Brain microvascular endothelial cell (primary cell): ENCODE measurements at regions not wholly inside any gene's neighbourhood (a gene's known extent, or its start where the extent isn't known, plus 50 kb on each side); places are given as distances from the start of the nearest gene placed in this dataset.

ENCODE experiments used
- DNase-seq: peaks from one replicate; pipeline ENCODE4 v3.0.0-alpha.2; 2020
- H3K27ac ChIP-seq: fragments of 250-450 bp; sonication (Bioruptor Pico); 2 replicates; pipeline ENCODE4 v1.5.1; 2020; ENCODE audit warnings: mild to moderate bottlenecking, moderate library complexity
- H3K27me3 ChIP-seq: fragments of 250-450 bp; sonication (Bioruptor Pico); replicated peaks from 2 replicates; pipeline ENCODE4 v1.5.1; 2020; ENCODE audit warnings: mild to moderate bottlenecking
- H3K36me3 ChIP-seq: fragments of 250-450 bp; sonication (Bioruptor Pico); replicated peaks from 2 replicates; pipeline ENCODE4 v1.5.1; 2020; ENCODE audit warnings: mild to moderate bottlenecking
- H3K4me3 ChIP-seq: 2 replicates; pipeline ENCODE4 v1.5.1; 2011; ENCODE audit warnings: low read depth, mild to moderate bottlenecking, control low read depth, low read length, moderate library complexity
- in situ Hi-C: cut with HindIII; loops from 2 replicates; pipeline ENCODE4 v1.10.0; 2017; ENCODE audit warnings: low sequenced_read_pairs, low pct_ligation_motif_present
- TF ChIP-seq, protein P1 (sequence below): IDR thresholded peaks from 2 replicates; pipeline ENCODE4 v1.5.1; 2011; ENCODE audit warnings: low read depth, mild to moderate bottlenecking, moderate library complexity, low read length, control low read depth, inconsistent platforms; ENCODE audit errors: missing control alignments

DNA sequence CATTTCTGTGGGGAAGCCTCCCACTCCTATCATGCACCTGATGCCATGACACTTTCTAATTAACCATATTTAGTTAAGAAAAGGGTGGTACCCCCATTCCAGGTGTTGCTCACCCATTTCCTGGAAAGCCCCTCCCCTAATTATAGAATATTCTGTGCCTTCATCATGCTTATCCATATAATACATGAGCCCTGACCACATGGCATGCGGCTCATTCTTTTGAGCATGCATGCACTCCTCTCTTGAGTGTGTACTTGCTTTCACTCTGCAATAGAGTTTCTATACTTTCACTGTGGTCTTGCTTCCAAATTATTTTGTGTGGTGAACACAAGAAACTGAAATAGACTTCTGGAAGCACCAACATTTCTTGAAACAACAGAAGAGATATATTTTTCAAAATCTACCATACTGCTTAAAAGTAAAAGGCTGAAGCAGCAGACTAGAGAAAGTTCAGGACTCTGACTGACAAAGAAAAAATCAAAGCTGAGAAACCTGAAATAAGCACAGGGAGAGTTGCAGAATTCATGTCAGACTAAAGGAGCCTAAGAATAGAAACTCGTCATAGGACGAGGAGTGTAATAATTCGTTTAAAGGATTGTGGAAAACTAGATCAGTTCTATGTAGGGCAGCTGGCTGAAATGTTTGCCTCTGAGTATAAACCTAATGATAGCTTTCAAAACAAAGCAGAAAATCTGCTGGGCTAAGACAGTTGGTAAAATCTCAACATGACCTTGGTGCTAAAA is 144.8 kb downstream of the KITLG start:
- Histone ChIP-seq H3K27ac (no peak overlapping the region), H3K36me3 (no peaks in the 10 kb centered on the region), H3K27me3 (no peaks in the 10 kb centered on the region), H3K4me3 (no peak overlapping the region)
- DNase-seq, result no peak
- TF ChIP-seq, protein P1, sequence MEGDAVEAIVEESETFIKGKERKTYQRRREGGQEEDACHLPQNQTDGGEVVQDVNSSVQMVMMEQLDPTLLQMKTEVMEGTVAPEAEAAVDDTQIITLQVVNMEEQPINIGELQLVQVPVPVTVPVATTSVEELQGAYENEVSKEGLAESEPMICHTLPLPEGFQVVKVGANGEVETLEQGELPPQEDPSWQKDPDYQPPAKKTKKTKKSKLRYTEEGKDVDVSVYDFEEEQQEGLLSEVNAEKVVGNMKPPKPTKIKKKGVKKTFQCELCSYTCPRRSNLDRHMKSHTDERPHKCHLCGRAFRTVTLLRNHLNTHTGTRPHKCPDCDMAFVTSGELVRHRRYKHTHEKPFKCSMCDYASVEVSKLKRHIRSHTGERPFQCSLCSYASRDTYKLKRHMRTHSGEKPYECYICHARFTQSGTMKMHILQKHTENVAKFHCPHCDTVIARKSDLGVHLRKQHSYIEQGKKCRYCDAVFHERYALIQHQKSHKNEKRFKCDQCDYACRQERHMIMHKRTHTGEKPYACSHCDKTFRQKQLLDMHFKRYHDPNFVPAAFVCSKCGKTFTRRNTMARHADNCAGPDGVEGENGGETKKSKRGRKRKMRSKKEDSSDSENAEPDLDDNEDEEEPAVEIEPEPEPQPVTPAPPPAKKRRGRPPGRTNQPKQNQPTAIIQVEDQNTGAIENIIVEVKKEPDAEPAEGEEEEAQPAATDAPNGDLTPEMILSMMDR, result no peak
- in situ Hi-C loops, result no loop called here

DNA sequence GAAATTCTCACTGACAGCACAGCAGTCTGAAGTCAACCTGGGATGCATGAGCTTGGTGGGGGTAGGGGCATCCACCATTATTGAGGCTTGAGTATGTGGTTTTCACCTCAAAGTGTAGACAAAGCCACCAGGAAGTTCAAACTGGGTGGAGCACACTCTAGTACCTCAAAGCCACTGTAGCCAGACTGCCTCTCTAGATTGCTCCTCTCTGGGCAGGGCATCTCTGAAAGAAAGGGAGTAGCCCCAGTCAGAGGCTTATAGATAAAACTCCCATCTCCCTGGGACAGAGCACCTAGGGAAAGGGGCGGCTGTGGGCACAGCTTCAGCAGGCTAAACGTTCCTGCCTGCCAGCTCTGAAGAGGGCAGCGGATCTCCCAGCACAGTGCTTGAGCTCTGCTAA is 143.0 kb downstream of the KITLG start:
- in situ Hi-C loops, result no loop called here
- TF ChIP-seq, protein P1, result no peak
- H3K4me3 ChIP-seq, result no peak overlapping the region
- no peak for DNase-seq
- H3K36me3 ChIP-seq, result no peaks in the 10 kb centered on the region
- no peaks in the 10 kb centered on the region for H3K27me3 ChIP-seq
- no peak overlapping the region for H3K27ac ChIP-seq
